Muscle of arm (tissue), 1 donor: ENCODE measurements at regions not wholly inside any gene's neighbourhood (a gene's known extent, or its start where the extent isn't known, plus 50 kb on each side); places are given as distances from the start of the nearest gene placed in this dataset.
A peak's percentile ranks its signal among the peaks of the same experiment; 100 is the strongest.
"Not testable (repeated sequence)": the region's sequence is repeated elsewhere in the genome, so short reads cannot be mapped to it uniquely, and the experiment has no call there.

Experiments
- DNase-seq: peaks from one replicate; pipeline ENCODE4 v3.0.0-alpha.2; 2013

- no peak for DNase-seq
Observed at GRCh38 chr19:22545751-22546150, 88.4 kb upstream of the ZNF492 start.

GRCh38 chr19:22533761-22534160, 100.4 kb upstream of the ZNF492 start:
- no peak for DNase-seq

GRCh38 chr19:22532388-22533300, 101.5 kb upstream of the ZNF492 start:
- peak; percentile 77 for DNase-seq

DNA sequence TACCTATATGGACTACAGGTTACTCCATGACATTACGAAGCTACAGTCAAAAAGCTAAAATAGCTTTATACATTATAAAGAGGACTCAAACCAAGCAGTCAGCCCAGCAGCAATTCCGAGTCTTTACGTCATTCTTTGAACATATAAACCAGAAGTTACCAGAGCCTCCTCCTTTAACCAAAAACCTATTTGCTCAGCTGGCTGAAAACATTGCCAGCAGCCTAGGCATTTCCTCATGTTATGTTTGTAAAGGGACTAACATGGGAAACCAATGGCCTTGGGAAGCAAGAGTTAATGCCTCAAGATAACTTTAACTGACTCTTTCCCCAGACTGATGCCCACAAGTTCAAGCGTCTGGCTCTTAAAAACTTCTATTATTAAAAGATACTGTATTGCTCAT, 104.1 kb upstream of the ZNF492 start:
- no peak for DNase-seq

DNA sequence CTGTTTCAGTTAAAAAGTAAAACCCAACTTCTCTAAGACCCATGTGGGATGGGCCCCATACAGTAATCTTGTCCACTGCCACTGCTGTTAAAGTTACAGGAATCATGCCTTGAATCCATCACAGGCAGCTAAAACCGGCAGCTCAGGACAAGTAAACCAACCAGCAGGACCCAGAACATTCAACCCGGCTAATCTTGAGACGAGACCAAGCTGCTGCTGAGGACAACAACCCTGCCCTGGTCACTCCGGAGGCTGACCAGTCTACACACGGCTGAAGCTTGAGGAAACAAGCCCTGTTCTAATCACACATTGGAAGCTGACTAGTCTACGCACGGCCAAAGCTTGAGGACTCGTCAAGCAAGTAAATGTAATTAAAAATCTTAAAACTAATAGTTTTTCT, 105.2 kb upstream of the ZNF492 start:
- no peak for DNase-seq

GRCh38 chr19:22527554-22527953, 105.4 kb upstream of the ZNF98 start:
- no peak for DNase-seq

GRCh38 chr19:22526661-22527272, 104.6 kb upstream of the ZNF98 start:
- DNase-seq: peak; percentile 58

- no peak for DNase-seq
Observed at GRCh38 chr19:22523940-22524339, 101.8 kb upstream of the ZNF98 start.

DNA sequence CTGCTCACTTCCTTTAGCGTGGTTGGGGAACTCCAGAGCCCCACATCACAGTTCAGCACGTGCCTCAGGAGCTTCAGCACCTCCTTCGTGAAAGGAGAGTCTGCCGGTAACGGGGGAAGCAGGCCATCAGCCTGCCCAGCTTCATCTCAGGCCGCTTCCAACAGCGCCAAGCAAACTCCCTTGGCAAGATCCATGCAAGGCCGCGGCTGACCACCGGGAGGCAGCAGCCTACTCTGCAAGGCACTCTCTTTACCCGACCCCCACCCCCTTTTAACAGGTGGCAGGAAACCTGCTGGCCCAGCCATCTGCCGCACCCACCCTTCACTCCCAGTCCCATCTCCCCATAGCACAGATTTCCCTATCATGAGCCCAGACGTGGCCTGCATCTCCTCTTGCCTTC, 97.4 kb upstream of the ZNF98 start:
- not testable (repeated sequence) for DNase-seq

- no peak for DNase-seq
Observed at GRCh38 chr19:22519152-22519551, 97.0 kb upstream of the ZNF98 start.

DNA sequence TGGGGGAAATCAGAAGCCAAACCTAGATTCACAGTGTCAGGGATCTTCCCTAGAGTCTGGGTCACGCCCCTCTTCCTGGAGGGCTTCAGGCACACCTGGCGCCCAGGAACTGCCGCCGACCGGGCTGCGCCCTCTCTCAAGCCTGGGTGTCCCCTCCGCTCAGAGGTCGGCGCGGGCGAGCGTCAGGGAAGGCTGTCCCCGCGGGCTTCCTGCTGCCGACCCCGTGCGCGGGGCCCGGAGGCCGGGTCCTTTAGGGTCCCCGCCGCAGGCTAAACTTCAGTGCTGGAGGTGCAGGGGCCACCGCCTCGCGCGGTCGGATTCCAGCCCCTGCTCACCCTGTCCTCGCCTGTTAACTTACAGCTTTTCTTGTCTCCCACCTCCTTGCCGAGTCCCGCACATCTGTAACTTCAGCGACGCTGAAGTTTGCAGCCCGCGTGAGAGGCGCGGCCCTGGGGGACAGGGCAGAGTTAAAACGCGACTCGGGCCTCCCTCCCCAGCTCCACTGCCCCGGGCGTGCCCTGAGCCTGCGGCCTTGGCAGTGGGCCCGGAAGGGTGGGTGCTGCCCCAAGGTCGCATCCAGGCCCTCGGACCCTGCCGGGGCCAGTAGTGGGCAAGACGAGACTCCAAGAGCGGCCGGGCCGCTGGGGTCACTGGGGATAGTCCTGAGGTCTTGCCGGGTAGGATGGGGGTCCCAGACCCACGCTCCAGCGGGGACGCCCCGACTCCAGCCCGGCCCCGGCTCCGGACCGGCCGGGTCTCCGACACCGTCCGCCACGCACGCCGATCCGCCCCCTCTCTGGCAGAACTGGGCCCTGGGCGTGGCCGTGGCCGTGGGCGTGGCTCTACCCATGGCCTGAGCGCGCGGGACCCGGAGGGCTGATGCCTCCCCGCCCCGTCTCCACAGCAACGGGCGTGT, 95.6 kb upstream of the ZNF98 start:
- no peak for DNase-seq

DNA sequence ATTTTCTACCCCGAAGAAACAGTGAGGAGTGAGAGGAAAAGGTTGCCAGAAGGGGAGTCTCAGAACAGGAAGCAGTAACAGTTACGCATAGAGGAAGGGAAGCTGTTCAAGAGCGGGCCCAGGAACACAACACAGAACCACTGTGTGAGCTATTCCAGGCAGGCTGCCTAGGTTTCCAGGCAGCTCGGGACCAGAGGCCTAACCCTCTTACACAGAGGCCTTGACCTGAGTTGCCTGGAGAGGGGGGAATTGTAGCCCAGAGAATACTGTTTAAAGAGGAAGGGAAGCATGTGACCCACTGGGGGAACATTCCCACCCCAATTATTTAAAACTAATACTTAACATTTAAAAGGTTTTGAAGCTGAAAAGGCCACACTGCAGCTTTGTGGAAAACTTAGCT, 93.3 kb upstream of the ZNF98 start:
- no peak for DNase-seq

- no peak for DNase-seq
Observed at GRCh38 chr19:22503524-22503923, 81.4 kb upstream of the ZNF98 start.

DNA sequence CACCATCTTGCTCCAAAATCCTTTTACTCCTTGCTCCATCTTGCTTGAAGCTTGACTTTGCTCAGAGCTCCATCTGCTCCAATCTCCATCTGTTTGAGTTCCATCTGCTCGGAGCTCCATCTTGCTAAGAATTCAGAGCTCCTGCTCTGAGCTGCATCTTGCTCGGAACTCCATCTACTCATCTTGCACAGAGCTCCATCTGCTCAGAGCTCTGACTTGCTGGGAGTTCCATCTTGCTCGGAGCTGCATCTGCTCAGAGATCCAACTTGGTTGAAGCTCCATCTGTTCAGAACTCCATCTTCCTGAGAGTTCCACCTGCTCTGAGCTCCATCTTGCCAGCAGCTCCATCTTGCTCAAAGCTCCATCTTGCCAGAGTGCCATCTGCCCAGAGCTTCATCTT, 80.6 kb upstream of the ZNF98 start:
- no peak for DNase-seq

GRCh38 chr19:22498831-22499430, 76.8 kb upstream of the ZNF98 start:
- not testable (repeated sequence) for DNase-seq

- no peak for DNase-seq
Observed at GRCh38 chr19:22491746-22492145, 69.6 kb upstream of the ZNF98 start.

- not testable (repeated sequence) for DNase-seq
Observed at GRCh38 chr19:22483514-22483913, 61.4 kb upstream of the ZNF98 start.

DNA sequence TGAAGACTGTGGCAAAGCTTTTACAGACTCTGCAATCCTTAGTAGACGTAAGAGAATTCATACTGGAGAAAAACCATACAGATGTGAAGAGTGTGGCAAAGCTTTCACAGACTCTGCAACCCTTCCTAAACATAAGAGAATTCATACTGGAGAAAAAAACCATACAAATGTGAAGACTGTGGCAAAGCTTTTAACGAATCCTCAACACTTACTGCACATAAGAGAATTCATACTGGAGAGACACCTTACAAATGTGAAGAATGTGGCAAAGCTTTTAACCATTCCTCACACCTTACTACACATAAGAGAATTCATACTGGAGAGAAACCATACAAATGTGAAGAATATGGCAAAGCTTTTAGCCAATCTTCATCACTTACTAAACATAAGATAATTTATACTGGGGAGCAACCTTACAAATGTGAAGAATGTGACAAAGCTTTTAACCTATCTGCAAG, 50.1 kb upstream of the ZNF98 start:
- no peak for DNase-seq
